Right lobe of liver (tissue), 6 donors: ENCODE measurements at regions not wholly inside any gene's neighbourhood (a gene's known extent, or its start where the extent isn't known, plus 50 kb on each side); places are given as distances from the start of the nearest gene placed in this dataset.

Experiments
- ATAC-seq, 4 donors: fragments of 200-7000 bp; cut with Tn5 transposase; one replicate each; pipeline ENCODE4 v1.9.1; 2020; ENCODE audit warnings: mild to moderate bottlenecking in 4 of 4, moderate library complexity in 4 of 4
- DNase-seq, 3 donors: peaks; one replicate each; pipeline ENCODE4 v3.0.0-alpha.2; 2020
- H3K27ac ChIP-seq, 3 donors: fragments of 200-600 bp; one replicate each; pipeline ENCODE4 v1.8.0; 2022
- H3K27me3 ChIP-seq, 2 donors: fragments of 200-600 bp; one replicate each; pipeline ENCODE4 v1.8.0; 2022
- H3K36me3 ChIP-seq, 4 donors: fragments of 200-600 bp; sonication (generic) in 1 of 4; one replicate each; pipeline versions ENCODE4 v1.5.1 to v1.8.0; 2017 to 2022; ENCODE audit warnings: control low read depth in 1 of 4
- H3K4me1 ChIP-seq, 4 donors: fragments of 200-600 bp; sonication (generic) in 1 of 4; one replicate each; pipeline versions ENCODE4 v1.5.1 to v1.8.0; 2017 to 2022; ENCODE audit warnings: control low read depth in 1 of 4
- H3K4me3 ChIP-seq, 3 donors: fragments of 200-600 bp; one replicate each; pipeline ENCODE4 v1.8.0; 2022
- H3K9me3 ChIP-seq, 4 donors: fragments of 200-600 bp; sonication (generic) in 1 of 4; one replicate each; pipeline versions ENCODE4 v1.5.1 to v1.8.0; 2017 to 2022; ENCODE audit warnings: control low read depth in 1 of 4
- CTCF ChIP-seq, 4 donors: fragments of 200-600 bp in 3 of 4; fragments of 450-650 bp in 1 of 4; IDR thresholded peaks; one replicate each; pipeline versions ENCODE4 v1.5.1 to v1.8.0; 2016 to 2022; ENCODE audit warnings: antibody characterized with exemption in 4 of 4, mild to moderate bottlenecking in 2 of 4
- POLR2A ChIP-seq: fragments of 450-650 bp; IDR thresholded peaks from one replicate; pipeline ENCODE4 v1.6.1; 2017; ENCODE audit warnings: antibody characterized with exemption, mild to moderate bottlenecking
- WGBS: methylation state at CpG from one replicate; pipeline ENCODE4 v1.1.6; 2018; ENCODE audit warnings: low coverage, low lambda C conversion rate; ENCODE audit not compliant: insufficient coverage; ENCODE audit errors: missing lambda C conversion rate; 5-methylcytosine and 5-hydroxymethylcytosine counted together
- intact Hi-C, 2 donors: fragments of 100-400 bp; cut with DNase I; formaldehyde crosslinking; loops; one replicate each; pipeline versions ENCODE4 v1.11.2 to v1.14.1; 2022
- donor health status: DM: no; HTN: yes; CAD: no.
- donor health status: DM: no; HTN: no; CAD: no.
- donor health status: DM: no; HTN: no; CAD: no.
- donor health status: DM: no; HTN: yes; CAD: no.
- donor health status: DM: no; HTN: yes; CAD: no.

GRCh38 chr6:81978230-81978629 lies 225.7 kb upstream of the TENT5A start:
- H3K36me3 ChIP-seq = no peaks in the 10 kb centered on the region
- ATAC-seq (no peak), DNase-seq (no peak)
- no peaks in the 10 kb centered on the region for H3K9me3 ChIP-seq
- H3K27me3 ChIP-seq = no peaks in the 10 kb centered on the region
- H3K4me3 ChIP-seq = no peak overlapping the region
- no peak for TF ChIP-seq POLR2A
- TF ChIP-seq CTCF (IDR thresholded peaks at IDR 0.05) = no peak
- H3K4me1 ChIP-seq = no peaks in the 10 kb centered on the region
- H3K27ac ChIP-seq = no peak overlapping the region
- 71% methylated on average over 3 of the region's 3 CpGs for WGBS
- intact Hi-C loops = no loop called here

DNA sequence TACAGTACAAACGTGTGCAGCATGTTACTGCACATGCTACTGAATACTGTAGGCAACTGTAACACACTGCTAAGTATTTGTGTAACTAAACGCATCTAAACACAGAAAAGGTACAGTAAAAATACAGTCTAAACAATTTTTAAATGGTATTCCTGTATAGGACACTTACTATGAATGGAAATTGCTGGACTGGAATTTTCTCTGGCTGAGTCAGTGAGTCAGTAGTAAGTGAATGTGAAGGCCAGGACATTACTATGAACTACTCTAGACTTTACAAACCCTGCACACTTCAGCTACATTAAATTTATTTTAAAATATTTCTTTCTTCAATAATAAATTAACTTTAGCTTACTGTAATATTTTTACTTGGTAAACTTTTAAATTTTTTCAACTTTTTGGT lies 225.0 kb upstream of the TENT5A start:
- 68% methylated on average over 2 of the region's 2 CpGs for WGBS
- Histone ChIP-seq H3K27me3 (no peaks in the 10 kb centered on the region), H3K4me1 (no peaks in the 10 kb centered on the region), H3K9me3 (no peaks in the 10 kb centered on the region), H3K36me3 (no peaks in the 10 kb centered on the region), H3K27ac (no peak overlapping the region), H3K4me3 (no peak overlapping the region)
- TF ChIP-seq POLR2A (no peak), CTCF (IDR thresholded peaks at IDR 0.05) (no peak)
- ATAC-seq (no peak), DNase-seq (no peak)
- intact Hi-C loops = no loop called here

DNA sequence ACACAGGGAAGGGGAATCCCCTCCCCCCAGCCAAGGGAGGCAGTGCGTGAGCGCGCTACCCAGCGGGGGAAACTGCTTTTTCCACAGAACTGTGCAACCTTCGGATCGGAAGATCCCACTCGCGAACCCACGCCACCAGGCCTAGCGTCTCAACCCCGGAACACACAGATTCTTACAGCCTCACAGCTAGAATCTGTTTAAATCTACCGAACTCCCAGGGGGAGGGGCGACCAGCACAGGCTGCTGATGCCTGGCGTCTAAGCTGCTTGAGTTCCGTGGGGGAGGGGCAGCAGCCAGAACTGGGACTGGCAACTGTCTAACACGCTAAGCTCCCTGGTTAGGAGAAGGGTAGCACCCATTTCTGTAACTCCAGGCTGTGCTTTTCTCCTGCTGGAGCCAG lies 217.3 kb upstream of the TENT5A start:
- Histone ChIP-seq H3K27me3 (no peaks in the 10 kb centered on the region), H3K36me3 (no peaks in the 10 kb centered on the region), H3K9me3 (no peaks in the 10 kb centered on the region), H3K4me1 (no peaks in the 10 kb centered on the region), H3K27ac (no peak overlapping the region), H3K4me3 (no peak overlapping the region)
- no peak for ATAC-seq
- intact Hi-C loops = no loop called here
- 97% methylated on average over 7 of the region's 16 CpGs for WGBS
- DNase-seq = peak in 1 of 3 donors; percentile 44
- TF ChIP-seq POLR2A (no peak), CTCF (IDR thresholded peaks at IDR 0.05) (no peak)

DNA sequence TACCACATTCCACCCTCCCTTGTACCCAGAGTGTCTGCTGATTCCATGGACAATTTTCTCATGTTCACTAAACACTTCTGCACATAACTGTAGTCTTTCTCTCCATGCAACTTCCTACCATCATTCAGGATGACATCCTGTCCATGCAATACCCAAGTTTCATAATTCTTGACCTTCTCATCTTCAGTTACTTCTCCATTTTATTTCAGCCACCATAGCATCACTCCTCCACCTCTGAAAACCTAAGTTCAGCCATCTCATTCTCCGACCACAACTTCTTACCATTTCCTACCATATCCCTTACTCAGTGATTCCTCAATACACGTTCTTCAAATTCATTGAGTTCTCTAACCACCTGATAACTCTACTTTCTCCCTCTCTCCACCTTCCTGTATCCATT lies 216.5 kb upstream of the TENT5A start:
- H3K27me3 ChIP-seq = no peaks in the 10 kb centered on the region
- H3K4me1 ChIP-seq = no peaks in the 10 kb centered on the region
- H3K27ac ChIP-seq = no peak overlapping the region
- H3K36me3 ChIP-seq = no peaks in the 10 kb centered on the region
- 54% methylated on average over 2 of the region's 2 CpGs for WGBS
- DNase-seq (no peak), ATAC-seq (no peak)
- no peak for TF ChIP-seq CTCF (IDR thresholded peaks at IDR 0.05)
- no peak for TF ChIP-seq POLR2A
- H3K4me3 ChIP-seq = no peak overlapping the region
- H3K9me3 ChIP-seq = no peaks in the 10 kb centered on the region
- intact Hi-C loops = no loop called here

DNA sequence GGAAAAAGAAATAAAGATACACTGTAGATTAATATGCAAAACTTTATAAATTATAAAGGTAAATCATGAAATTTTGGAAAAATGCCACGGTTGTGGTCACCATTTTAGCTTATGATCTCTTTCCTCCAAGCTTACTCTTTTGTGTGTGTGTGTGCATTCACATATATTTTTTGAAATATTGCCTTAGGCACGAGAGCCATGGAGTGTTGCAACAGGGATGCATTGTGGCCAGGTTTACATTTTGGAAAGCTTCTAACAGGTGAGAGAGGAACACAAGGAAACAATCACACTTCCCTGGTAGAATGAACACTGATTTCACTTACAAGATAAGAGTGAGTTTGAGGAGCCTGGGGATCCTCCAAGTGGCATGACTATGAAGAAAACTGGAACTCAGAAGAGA lies 214.5 kb upstream of the TENT5A start:
- no peaks in the 10 kb centered on the region for H3K9me3 ChIP-seq

More for the DNA sequence above, 214.5 kb upstream of the TENT5A start:
- WGBS = 54% methylated on average over 2 of the region's 2 CpGs
- no peak for ATAC-seq
- DNase-seq = no peak
- Histone ChIP-seq H3K4me3 (no peak overlapping the region), H3K36me3 (no peaks in the 10 kb centered on the region), H3K4me1 (no peaks in the 10 kb centered on the region), H3K27ac (no peak overlapping the region), H3K27me3 (no peaks in the 10 kb centered on the region)
- intact Hi-C loops = no loop called here
- TF ChIP-seq POLR2A (no peak), CTCF (IDR thresholded peaks at IDR 0.05) (no peak)
